ENCODE measurements at regions not wholly inside any gene's neighbourhood (a gene's known extent, or its start where the extent isn't known, plus 50 kb on each side); places are given as distances from the start of the nearest gene placed in this dataset.

GRCh38 chr18:25935356-25935755 is 155.1 kb downstream of the SS18 start:
- no peaks in the 10 kb centered on the region for H3K36me3 ChIP-seq
- no peak for DNase-seq

GRCh38 chr18:25931126-25931525 is 159.3 kb downstream of the SS18 start:
- Histone ChIP-seq H3K4me1 (no peaks in the 10 kb centered on the region), H3K4me3 (ENCODE audit: low read depth, low read length) (no peak overlapping the region)
- no peak for TF ChIP-seq CTCF (IDR thresholded peaks at IDR 0.05; ENCODE audit: low read depth, low read length)

More at GRCh38 chr18:25935356-25935755, 155.1 kb downstream of the SS18 start:
- Histone ChIP-seq H3K4me1 (no peaks in the 10 kb centered on the region), H3K27me3 (no peaks in the 10 kb centered on the region), H3K9me3 (no peaks in the 10 kb centered on the region), H3K4me3 (ENCODE audit: low read depth, low read length) (no peak overlapping the region)
- TF ChIP-seq CTCF (IDR thresholded peaks at IDR 0.05; ENCODE audit: low read depth, low read length): no peak

GRCh38 chr18:25929787-25930186 is 160.6 kb downstream of the SS18 start:
- Histone ChIP-seq H3K4me1 (no peaks in the 10 kb centered on the region), H3K36me3 (no peaks in the 10 kb centered on the region), H3K27me3 (no peaks in the 10 kb centered on the region), H3K9me3 (no peaks in the 10 kb centered on the region), H3K4me3 (ENCODE audit: low read depth, low read length) (no peak overlapping the region)
- DNase-seq: no peak
- no peak for TF ChIP-seq CTCF (IDR thresholded peaks at IDR 0.05; ENCODE audit: low read depth, low read length)

More at GRCh38 chr18:25931126-25931525, 159.3 kb downstream of the SS18 start:
- Histone ChIP-seq H3K36me3 (no peaks in the 10 kb centered on the region), H3K27me3 (no peaks in the 10 kb centered on the region), H3K9me3 (no peaks in the 10 kb centered on the region)
- no peak for DNase-seq

- Histone ChIP-seq H3K9me3 (no peaks in the 10 kb centered on the region), H3K36me3 (no peaks in the 10 kb centered on the region), H3K27me3 (no peaks in the 10 kb centered on the region), H3K4me3 (ENCODE audit: low read depth, low read length) (no peak overlapping the region), H3K4me1 (no peaks in the 10 kb centered on the region)
- DNase-seq: no peak
- TF ChIP-seq CTCF (IDR thresholded peaks at IDR 0.05; ENCODE audit: low read depth, low read length): no peak
These were observed 162.6 kb downstream of the SS18 start for GRCh38 chr18:25927830-25928229.

GRCh38 chr18:25923193-25923592 is 167.2 kb downstream of the SS18 start:
- Histone ChIP-seq H3K9me3 (no peaks in the 10 kb centered on the region), H3K4me1 (no peaks in the 10 kb centered on the region), H3K36me3 (no peaks in the 10 kb centered on the region), H3K27me3 (no peaks in the 10 kb centered on the region), H3K4me3 (ENCODE audit: low read depth, low read length) (no peak overlapping the region)
- DNase-seq: no peak
- no peak for TF ChIP-seq CTCF (IDR thresholded peaks at IDR 0.05; ENCODE audit: low read depth, low read length)

GRCh38 chr18:25921677-25922421 is 168.6 kb downstream of the SS18 start:
- peak; percentile 63 for TF ChIP-seq CTCF (IDR thresholded peaks at IDR 0.05; ENCODE audit: low read depth, low read length)
- H3K4me3 ChIP-seq (ENCODE audit: low read depth, low read length): no peak overlapping the region
- no peaks in the 10 kb centered on the region for H3K27me3 ChIP-seq
- no peaks in the 10 kb centered on the region for H3K36me3 ChIP-seq
- no peaks in the 10 kb centered on the region for H3K9me3 ChIP-seq
- no peaks in the 10 kb centered on the region for H3K4me1 ChIP-seq
- DNase-seq: peak; percentile 35
